T-helper 1 cell treated with Interleukin-12 subunit alpha and Interleukin-12 subunit beta and Interleukin-4 antibody, amounts not matched to agents 30 ng/mL and 1 ng/mL, for 36 hours (primary cell): ENCODE measurements at regions not wholly inside any gene's neighbourhood (a gene's known extent, or its start where the extent isn't known, plus 50 kb on each side); places are given as distances from the start of the nearest gene placed in this dataset.
"Not testable (repeated sequence)": the region's sequence is repeated elsewhere in the genome, so short reads cannot be mapped to it uniquely, and the experiment has no call there.

Experiments used
- intact Hi-C: fragments of 100-400 bp; cut with micrococcal nuclease; formaldehyde crosslinking; loops from one replicate; pipeline ENCODE4 v1.15.1; 2024

- intact Hi-C loops: no loop called here
Measured at GRCh38 chr3:160047876-160048275, 59.2 kb downstream of the IL12A start.

GRCh38 chr3:160049038-160049437 lies 60.4 kb downstream of the IL12A start:
- intact Hi-C loops: no loop called here

- intact Hi-C loops: no loop called here
Measured at GRCh38 chr3:160049565-160049964, 60.9 kb downstream of the IL12A start.

- intact Hi-C loops: no loop called here
Measured at GRCh38 chr3:160049988-160050387, 61.4 kb downstream of the IL12A start.

DNA sequence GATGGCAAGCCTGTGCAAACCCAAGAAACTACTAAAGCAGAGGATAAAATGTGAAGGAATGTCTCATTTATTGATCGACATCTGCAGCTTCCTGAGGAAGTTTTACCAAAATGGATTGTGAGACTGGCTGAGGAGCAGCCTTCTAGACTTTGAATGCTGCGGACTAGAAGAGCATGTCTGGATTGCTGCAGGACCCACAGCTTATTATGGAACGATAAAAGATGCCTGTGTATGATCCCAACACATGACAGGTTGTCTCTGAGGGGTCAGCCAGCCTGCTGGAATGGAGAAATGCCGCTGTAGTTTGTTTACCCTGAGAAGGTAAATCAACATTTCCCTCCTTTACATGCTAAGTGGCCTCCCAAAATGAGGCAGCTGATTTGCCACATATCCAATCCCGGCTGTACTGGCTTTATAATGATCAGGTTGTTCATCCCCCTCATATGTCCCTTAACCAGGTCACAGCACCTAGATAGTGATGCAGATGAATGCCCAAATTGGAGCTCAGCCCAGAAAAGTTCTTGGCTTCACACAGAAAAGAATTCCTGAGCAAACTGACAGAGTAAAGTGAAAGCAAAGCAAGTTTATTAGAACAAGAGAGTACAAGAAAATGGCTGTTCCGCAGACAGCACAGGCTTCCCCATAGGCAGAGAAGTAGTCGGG lies 63.9 kb downstream of the IL12A start:
- intact Hi-C loops: no loop called here

- intact Hi-C loops: no loop called here
Measured at GRCh38 chr3:160053048-160053391, 64.4 kb downstream of the IL12A start.

- intact Hi-C loops: not testable (repeated sequence)
Measured at GRCh38 chr3:160054862-160055261, 66.2 kb downstream of the IL12A start.

DNA sequence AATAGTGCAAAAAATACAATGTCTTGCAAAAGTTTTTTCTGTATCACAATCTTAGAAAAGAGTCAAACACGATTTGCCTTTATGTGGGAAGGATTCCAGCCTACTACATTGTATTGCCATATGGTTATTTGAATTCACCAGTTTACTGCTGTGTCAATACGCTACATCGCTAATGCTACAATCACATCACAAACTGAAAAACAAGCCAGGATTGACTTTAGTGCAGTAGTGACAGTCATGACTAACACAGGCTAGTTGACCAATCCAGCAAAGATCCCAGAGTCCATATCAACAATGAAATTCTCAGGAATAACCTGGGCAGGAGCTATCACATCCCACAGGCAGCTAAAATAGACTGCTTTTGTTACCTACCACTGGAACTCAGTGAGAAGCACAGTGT lies 67.0 kb downstream of the IL12A start:
- intact Hi-C loops: no loop called here

- intact Hi-C loops: no loop called here
Measured at GRCh38 chr3:160057331-160057730, 68.7 kb downstream of the IL12A start.

GRCh38 chr3:160060409-160061027 lies 71.9 kb downstream of the IL12A start:
- intact Hi-C loops: loop anchor here (1.0 kb wide), 1 partner anchor 32 kb away; no protein-coding TSS in a partner anchor

GRCh38 chr3:160061525-160061924 lies 72.9 kb downstream of the IL12A start:
- intact Hi-C loops: loop anchor here (1.0 kb wide), 1 partner anchor 33 kb away; no protein-coding TSS in a partner anchor

GRCh38 chr3:160065282-160065681 lies 76.6 kb downstream of the IL12A start:
- intact Hi-C loops: no loop called here

DNA sequence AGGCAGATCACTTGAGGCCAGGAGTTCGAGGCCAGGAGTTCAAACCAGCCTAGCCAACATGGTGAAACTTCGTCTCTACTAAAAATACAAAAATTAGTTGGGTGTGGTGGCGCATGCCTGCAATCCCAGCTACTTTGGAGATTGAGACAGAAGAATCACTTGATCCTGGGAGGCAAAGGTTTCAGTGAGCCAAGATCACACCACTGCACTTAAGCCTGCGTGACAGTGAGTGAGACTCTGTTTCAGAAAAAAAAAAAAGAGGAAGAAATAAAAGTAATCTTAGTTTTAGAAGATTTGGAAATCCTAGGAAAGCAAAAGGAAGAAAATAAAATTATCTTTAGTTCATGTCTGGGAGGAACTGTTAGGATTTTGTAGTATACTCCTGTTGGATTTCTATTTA lies 77.2 kb downstream of the IL12A start:
- intact Hi-C loops: no loop called here

GRCh38 chr3:160069986-160070385 lies 81.4 kb downstream of the IL12A start:
- intact Hi-C loops: no loop called here

DNA sequence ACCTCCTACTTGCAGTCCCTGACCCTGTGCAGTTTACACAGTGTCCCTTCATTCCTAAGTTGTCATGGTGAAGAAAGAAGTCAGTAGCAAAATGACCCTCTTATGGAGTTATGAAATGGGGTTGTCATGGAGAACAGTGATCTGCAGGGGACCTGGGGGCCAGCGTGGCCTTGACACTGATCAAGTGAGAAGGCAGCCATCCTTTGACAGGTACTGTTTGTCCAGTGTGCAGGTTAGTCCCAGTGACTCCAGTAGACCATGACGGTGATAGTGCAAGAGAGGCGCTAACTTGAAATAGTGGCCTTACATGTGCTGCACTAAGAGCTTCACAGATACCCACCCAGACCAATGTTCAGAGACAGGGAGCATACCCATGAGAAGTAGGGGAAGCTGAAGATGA lies 87.9 kb downstream of the IL12A start:
- intact Hi-C loops: no loop called here

- intact Hi-C loops: no loop called here
Measured at GRCh38 chr3:160078533-160078932, 89.9 kb downstream of the IL12A start.

DNA sequence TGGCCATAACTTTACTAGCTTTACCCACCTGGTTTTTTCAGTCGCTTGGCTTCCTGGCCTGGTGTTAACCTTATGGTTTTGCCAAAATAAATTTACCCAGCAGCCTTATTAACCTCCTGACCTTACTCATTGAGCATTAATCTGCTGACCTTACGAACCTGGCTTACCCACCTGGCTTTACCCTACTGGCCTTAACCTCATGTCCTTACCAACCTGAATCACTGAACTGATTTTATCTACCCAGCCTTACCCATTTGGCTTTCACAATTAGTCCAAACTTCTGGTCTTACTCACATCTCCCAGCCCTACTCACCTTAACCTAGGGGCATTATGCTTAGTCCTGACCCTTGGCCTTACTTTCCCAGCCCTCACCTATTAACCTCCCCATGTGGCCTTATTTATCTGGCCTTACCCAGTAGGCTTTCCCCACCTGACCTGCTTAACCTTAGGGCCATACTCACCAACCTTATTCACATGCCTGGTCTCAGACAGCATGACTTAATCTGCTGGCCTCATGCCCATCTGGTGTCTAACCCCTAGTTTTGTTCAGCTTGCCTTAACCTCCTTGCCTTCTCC lies 93.4 kb downstream of the IL12A start:
- intact Hi-C loops: no loop called here

- intact Hi-C loops: no loop called here
Measured at GRCh38 chr3:160084998-160085397, 96.4 kb downstream of the IL12A start.

GRCh38 chr3:160088492-160089137 lies 100.0 kb downstream of the IL12A start:
- intact Hi-C loops: no loop called here

GRCh38 chr3:160090653-160091052 lies 102.0 kb downstream of the IL12A start:
- intact Hi-C loops: no loop called here

DNA sequence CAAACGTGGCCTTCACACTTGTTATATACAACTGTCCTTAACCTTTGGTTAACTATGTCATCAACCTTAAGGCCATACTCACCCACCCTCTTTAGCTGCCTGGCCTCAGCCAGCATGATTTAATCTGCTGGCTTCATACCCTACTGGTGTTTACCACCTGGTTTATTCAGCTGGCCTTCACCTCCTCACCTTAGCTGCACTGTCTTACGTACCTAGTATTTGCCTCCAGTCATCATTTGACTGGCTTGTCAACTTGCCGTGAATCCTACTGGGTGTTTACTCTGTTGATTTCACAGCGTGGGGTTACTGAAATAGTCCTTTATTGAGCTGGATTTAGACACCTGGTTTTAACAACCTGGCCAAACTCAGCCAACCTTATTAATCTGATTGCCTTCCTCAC lies 102.8 kb downstream of the IL12A start:
- intact Hi-C loops: no loop called here

DNA sequence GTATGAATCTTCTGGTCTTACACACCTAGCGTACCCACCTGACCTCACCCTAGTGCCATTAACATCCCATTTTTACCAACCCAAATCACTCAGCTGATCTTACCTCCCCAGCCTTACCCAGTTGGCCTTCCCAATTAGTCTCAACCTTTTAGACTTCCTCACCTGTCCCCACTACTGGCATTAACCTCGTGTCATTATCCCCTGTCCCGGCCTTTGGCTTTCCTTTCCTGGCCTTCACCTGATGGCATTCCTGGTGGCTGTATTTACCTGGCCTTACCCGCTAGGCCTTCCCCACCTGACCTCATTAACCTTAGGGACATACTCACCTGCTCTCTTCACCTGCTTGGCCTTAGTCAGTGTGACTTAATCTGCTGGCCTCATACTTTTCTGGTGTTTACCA lies 104.1 kb downstream of the IL12A start:
- intact Hi-C loops: no loop called here
